ENCODE measurements at regions not wholly inside any gene's neighbourhood (a gene's known extent, or its start where the extent isn't known, plus 50 kb on each side); places are given as distances from the start of the nearest gene placed in this dataset.

DNA sequence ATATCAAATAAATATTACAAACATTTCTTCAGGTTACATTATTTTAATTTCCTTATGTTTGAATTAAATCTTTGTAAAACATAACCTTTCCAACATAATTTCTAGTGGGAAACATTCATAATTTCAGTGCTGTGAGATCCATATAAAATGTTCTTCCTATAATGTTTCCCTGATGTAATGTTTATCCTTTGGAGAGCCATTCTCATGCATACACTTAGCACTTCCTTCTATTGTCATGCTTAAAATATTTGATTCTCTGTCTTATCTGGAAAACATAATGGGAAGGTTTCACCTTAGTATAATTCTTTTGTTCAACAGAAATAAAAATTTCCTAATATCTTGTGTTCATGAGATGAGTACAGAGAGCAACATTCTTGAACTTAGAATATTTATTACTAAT lies 472.5 kb downstream of the ADAMTS20 start:
- no peak for DNase-seq
- in situ Hi-C loops (cut with HindIII; ENCODE audit: low pct_ligation_motif_present, low pct_unique_long_range_greater_than_20kb, low sequenced_read_pairs): no loop called here

GRCh38 chr12:43078976-43079375 lies 473.0 kb downstream of the ADAMTS20 start:
- no peak for DNase-seq
- in situ Hi-C loops (cut with HindIII; ENCODE audit: low pct_ligation_motif_present, low pct_unique_long_range_greater_than_20kb, low sequenced_read_pairs): no loop called here

GRCh38 chr12:43072431-43072830 lies 479.6 kb downstream of the ADAMTS20 start:
- in situ Hi-C loops (cut with HindIII; ENCODE audit: low pct_ligation_motif_present, low pct_unique_long_range_greater_than_20kb, low sequenced_read_pairs): no loop called here
- no peak for DNase-seq

- no peak for DNase-seq
- in situ Hi-C loops (cut with HindIII; ENCODE audit: low pct_ligation_motif_present, low pct_unique_long_range_greater_than_20kb, low sequenced_read_pairs): no loop called here
Observed at GRCh38 chr12:43069768-43070221, 480.2 kb upstream of the PRICKLE1 start.

DNA sequence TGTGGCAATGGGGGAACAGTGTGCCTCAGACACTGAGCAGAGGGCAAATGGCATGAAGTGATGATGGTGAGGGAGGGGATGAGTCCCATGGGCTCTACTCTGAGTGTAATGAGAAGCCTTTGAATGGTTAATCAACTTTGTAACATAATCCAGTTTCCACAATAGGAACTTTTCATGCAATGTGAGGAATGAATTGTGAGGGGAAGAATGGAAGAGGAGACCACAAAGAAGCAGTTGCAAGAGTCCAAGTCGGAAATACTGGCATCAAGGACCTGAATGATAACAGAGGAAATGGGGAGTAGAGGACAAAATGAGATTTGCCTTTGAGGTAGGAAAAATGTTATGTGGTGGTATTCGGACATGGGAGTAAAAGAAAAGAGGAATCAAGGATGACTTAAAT lies 476.9 kb upstream of the PRICKLE1 start:
- DNase-seq: no peak
- in situ Hi-C loops (cut with HindIII; ENCODE audit: low pct_ligation_motif_present, low pct_unique_long_range_greater_than_20kb, low sequenced_read_pairs): no loop called here

GRCh38 chr12:43063650-43064049 lies 474.1 kb upstream of the PRICKLE1 start:
- in situ Hi-C loops (cut with HindIII; ENCODE audit: low pct_ligation_motif_present, low pct_unique_long_range_greater_than_20kb, low sequenced_read_pairs): no loop called here
- no peak for DNase-seq

- no peak for DNase-seq
- in situ Hi-C loops (cut with HindIII; ENCODE audit: low pct_ligation_motif_present, low pct_unique_long_range_greater_than_20kb, low sequenced_read_pairs): no loop called here
Observed at GRCh38 chr12:43062201-43062895, 472.8 kb upstream of the PRICKLE1 start.

DNA sequence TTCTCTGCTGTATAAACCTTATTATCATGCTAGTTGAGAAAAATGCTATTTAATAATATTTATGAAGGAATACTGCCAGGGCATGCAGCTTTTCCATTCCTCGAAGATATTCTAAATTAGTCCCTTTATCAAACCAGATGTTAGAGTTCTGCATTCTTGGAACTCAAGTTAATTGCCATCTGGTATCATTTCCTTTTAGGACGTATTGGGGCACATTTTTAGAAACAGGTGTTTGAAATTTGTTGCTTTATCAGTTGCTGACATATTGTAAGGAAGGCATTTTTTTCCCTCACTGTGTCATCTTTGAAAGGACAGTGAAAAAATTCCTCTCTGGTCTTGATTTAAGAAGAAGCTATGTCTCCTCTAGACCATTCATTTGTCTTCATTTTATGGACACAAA lies 471.2 kb upstream of the PRICKLE1 start:
- in situ Hi-C loops (cut with HindIII; ENCODE audit: low pct_ligation_motif_present, low pct_unique_long_range_greater_than_20kb, low sequenced_read_pairs): no loop called here
- no peak for DNase-seq

GRCh38 chr12:43058616-43059015 lies 469.1 kb upstream of the PRICKLE1 start:
- in situ Hi-C loops (cut with HindIII; ENCODE audit: low pct_ligation_motif_present, low pct_unique_long_range_greater_than_20kb, low sequenced_read_pairs): no loop called here
- no peak for DNase-seq

- DNase-seq: no peak
Observed at GRCh38 chr12:43057566-43057965, 468.0 kb upstream of the PRICKLE1 start.

DNA sequence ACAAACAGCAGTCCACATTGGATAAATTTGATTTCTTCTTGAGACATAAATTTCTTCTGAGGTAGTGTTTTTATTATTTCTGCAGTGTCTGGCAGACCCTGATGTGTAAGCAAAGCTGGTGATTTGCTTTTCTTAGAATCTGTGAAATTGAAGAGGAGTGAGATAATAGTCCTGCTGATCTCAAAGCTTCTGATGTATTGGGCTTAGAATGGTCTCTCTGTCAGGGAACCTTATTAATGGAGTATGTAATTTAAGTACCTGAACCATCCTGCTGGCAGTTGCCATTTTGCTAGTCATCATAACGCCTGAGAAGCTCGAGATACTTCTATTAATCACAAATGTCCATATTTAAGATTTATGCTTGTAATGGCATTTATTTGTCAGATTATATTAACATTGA lies 464.5 kb upstream of the PRICKLE1 start:
- DNase-seq: no peak
- in situ Hi-C loops (cut with HindIII; ENCODE audit: low pct_ligation_motif_present, low pct_unique_long_range_greater_than_20kb, low sequenced_read_pairs): no loop called here

More at GRCh38 chr12:43057566-43057965, 468.0 kb upstream of the PRICKLE1 start:
- in situ Hi-C loops (cut with HindIII; ENCODE audit: low pct_ligation_motif_present, low pct_unique_long_range_greater_than_20kb, low sequenced_read_pairs): no loop called here

GRCh38 chr12:43052441-43052840 lies 462.9 kb upstream of the PRICKLE1 start:
- DNase-seq: no peak
- in situ Hi-C loops (cut with HindIII; ENCODE audit: low pct_ligation_motif_present, low pct_unique_long_range_greater_than_20kb, low sequenced_read_pairs): no loop called here

DNA sequence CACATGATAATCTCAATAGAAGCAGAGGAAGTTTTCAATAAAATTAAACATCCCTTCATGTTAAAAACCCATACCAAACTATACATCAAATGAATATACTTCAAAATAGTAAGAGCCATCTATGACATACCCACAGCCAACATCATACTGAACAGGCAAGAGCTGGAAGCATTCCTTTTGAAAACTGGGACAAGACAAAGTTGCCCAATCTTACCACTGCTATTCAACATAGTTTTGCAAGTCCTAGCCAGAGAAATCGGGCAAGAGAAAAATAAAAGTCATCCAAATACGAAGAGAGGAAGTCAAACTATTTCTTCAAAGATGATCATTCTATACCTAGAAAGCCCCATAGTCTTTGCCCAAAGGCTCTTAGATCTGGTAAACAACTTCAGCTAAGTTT lies 454.7 kb upstream of the PRICKLE1 start:
- no peak for DNase-seq
- in situ Hi-C loops (cut with HindIII; ENCODE audit: low pct_ligation_motif_present, low pct_unique_long_range_greater_than_20kb, low sequenced_read_pairs): no loop called here

DNA sequence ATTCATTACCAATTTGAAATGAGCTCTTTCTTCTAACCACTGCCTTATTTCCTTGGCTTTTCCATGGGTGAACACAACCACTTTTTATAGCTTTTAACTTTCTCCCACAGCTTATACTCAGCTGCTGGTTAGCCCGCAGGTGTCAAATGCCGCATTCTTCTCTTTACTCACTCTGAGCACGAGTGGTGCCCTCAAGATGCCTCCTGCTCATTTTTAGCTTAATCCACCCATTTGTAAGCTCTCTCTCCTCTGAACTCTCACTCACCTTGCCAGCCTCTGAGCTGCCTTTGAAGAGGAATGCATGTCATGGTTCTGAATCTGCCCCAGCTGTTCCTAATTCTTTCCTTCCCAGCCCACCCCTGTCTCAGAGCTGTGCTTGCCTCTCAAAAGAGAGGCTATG lies 449.4 kb upstream of the PRICKLE1 start:
- DNase-seq: no peak
- in situ Hi-C loops (cut with HindIII; ENCODE audit: low pct_ligation_motif_present, low pct_unique_long_range_greater_than_20kb, low sequenced_read_pairs): no loop called here

DNA sequence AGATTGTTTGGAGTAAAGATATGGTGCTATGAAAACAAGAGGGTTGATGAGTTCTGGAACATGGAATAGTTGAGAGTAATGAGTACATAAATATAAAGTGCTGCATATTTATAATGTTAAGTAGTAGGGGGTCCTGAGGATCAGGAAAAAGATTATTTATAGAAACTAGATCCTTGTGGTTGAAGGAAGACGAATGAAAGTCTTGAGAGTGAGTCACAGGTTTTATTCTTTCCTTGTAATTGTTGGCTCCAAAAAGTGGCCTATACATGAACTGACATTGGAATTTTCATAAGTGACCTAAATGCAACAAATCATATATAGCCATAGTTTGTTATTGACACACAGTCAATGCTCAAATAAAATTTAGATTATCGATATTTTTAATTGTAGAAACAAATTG lies 440.4 kb upstream of the PRICKLE1 start:
- in situ Hi-C loops (cut with HindIII; ENCODE audit: low pct_ligation_motif_present, low pct_unique_long_range_greater_than_20kb, low sequenced_read_pairs): no loop called here
- no peak for DNase-seq

DNA sequence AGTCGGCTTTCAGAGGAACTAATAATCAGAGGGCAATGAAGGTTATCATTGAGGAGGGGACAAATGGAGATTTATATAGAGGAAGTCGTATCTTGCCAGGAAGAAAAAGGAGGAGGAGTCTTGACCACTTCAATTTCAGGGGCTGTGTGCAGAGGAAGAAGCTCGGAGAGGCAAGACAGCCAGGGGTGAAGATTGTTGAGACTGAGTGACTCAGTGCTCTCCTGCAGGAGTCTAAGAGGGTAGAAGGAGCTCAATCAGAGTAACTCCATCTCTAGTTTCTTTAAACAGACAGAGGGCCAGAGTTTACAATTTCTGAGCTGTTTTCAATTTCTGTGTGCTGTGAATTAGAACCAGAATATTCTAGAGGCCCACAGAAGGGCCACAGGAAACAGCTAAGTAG lies 439.3 kb upstream of the PRICKLE1 start:
- DNase-seq: no peak

GRCh38 chr12:43022838-43023237 lies 433.3 kb upstream of the PRICKLE1 start:
- no peak for DNase-seq
- in situ Hi-C loops (cut with HindIII; ENCODE audit: low pct_ligation_motif_present, low pct_unique_long_range_greater_than_20kb, low sequenced_read_pairs): no loop called here

More for the DNA sequence above, 439.3 kb upstream of the PRICKLE1 start:
- in situ Hi-C loops (cut with HindIII; ENCODE audit: low pct_ligation_motif_present, low pct_unique_long_range_greater_than_20kb, low sequenced_read_pairs): no loop called here

DNA sequence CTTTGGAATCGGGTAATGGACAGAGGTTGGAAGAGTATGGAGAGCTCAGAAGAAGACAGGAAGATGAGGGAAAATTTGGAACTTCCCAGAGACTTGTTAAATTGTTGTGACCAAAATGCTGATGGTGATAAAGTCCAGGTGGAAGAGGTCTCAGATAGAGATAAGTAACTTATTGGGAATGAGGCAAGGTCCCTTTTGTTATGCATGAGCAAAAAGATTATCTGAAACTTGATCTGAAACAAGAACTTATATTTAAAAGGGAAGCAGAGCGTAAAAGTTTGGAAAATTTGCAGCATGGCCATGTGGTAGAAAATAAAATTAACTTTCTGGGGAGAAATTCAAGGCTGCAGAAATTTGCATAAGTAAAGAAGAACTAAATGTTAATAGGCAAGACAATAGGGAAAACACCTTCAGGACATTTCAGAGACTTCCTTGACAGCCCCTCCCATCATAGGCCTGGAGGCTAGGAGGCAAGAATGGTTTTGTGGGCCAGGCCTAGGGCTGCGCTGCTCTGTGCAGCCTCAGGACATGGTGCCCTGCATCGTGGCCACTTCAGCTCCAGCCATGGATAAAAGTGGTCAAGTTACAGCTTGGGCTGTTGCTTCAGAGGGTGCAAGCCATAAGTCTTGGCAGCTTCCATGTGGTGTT lies 425.7 kb upstream of the PRICKLE1 start:
- in situ Hi-C loops (cut with HindIII; ENCODE audit: low pct_ligation_motif_present, low pct_unique_long_range_greater_than_20kb, low sequenced_read_pairs): no loop called here
- no peak for DNase-seq

DNA sequence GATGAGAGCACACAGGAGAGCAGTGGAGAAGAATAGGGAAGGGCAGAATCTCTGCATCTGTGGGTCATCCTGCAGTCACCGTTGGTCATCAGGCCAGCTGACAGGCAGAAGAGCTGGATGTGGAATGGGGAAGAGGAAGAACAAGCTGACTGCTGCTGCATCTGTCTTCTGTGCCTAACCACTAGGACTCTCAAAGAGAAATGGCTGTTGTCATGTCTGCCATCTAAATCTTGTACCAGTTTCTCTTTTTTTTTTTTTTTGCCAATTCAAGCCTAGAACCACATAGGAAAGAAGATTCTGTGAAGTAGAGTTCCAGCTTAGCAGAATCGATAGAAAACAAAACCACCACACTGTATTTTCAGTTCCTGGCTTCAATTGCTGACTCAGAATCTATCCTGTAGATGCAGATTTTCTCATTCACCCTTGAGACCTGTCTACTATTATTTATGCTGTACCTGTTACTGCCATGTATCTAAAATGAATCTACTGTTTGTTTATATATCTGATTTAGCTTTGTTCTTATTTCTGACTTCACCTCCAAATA lies 421.9 kb upstream of the PRICKLE1 start:
- in situ Hi-C loops (cut with HindIII; ENCODE audit: low pct_ligation_motif_present, low pct_unique_long_range_greater_than_20kb, low sequenced_read_pairs): no loop called here
- DNase-seq: no peak

DNA sequence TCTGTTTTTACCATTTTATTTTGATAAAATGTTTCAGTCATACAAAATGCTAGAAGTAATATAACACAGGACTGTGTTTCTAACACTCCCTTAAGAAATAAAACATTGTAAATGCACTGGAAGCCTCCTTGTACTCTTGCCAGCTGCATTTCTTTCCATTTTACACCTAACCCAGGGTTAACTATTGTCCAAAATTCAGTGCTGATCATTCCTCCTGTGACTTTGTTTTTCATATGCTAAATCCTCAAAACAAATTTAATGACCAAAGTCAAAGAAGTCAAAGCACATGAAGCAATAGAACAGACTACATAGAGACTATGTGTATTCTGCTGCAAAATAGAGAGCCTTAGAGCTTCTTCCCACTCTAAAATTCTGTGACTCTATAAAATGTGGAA lies 420.3 kb upstream of the PRICKLE1 start:
- no peak for DNase-seq
- in situ Hi-C loops (cut with HindIII; ENCODE audit: low pct_ligation_motif_present, low pct_unique_long_range_greater_than_20kb, low sequenced_read_pairs): no loop called here
